ENCODE measurements at regions not wholly inside any gene's neighbourhood (a gene's known extent, or its start where the extent isn't known, plus 50 kb on each side); places are given as distances from the start of the nearest gene placed in this dataset.

DNA sequence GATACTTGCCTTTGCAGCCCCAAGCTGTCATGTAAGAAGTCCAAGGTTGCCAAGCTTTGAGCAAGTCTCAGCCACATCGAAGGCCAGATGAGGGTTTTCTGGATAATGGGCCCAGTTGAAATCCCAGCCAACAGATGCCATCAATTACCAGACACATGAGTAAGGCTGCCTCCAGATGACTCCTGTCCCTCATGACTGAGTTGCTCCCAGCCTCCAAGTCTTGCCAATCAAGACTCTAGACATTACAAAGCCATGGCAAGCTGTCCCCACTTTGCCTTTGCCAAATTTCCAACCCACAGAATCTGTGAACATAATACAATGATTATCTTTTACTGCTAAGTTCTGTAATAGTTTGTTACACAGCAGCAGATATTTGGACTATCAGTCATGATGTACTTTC is 76.8 kb upstream of the ARMC2 start:
- TF ChIP-seq GATA2 (IDR thresholded peaks at IDR 0.05; ENCODE audit: low read depth, low read length), result no peak
- no peak for TF ChIP-seq GATA3 (IDR thresholded peaks at IDR 0.05; ENCODE audit: low read depth, low read length)

Measured in SH-SY5Y (cell line).